NCI-H2107 (cell line): ENCODE measurements at regions not wholly inside any gene's neighbourhood (a gene's known extent, or its start where the extent isn't known, plus 50 kb on each side); places are given as distances from the start of the nearest gene placed in this dataset.

Experiments
- DNase-seq: peaks from one replicate; lab custom pipeline; 2025; lab: John Stamatoyannopoulos, UW

- DNase-seq: no peak
Observed at GRCh38 chr7:31398815-31399214, 58.3 kb upstream of the NEUROD6 start.

DNA sequence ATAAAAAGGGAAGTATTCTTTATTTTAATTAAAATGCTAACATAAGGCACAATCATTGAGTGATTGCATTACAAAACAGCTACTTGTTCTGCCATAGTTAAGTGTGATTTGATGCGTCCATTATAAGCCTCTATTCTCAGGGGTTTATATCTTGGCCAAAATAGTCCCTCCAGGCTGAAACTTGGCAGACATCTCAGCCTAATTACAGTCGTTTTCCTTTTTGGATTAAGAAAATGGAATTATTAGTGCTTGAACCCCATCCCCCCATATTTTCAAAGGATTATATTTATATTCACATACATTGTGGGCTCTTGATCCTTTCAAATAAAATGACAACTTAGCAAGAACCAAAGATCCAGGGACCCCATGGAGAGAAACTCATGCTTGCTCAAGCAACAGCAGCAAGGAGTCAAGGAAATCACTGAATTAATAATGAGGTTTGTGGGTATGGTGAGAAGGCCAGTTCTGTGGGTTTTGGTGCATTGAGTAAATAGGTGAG, 66.7 kb upstream of the NEUROD6 start:
- no peak for DNase-seq

DNA sequence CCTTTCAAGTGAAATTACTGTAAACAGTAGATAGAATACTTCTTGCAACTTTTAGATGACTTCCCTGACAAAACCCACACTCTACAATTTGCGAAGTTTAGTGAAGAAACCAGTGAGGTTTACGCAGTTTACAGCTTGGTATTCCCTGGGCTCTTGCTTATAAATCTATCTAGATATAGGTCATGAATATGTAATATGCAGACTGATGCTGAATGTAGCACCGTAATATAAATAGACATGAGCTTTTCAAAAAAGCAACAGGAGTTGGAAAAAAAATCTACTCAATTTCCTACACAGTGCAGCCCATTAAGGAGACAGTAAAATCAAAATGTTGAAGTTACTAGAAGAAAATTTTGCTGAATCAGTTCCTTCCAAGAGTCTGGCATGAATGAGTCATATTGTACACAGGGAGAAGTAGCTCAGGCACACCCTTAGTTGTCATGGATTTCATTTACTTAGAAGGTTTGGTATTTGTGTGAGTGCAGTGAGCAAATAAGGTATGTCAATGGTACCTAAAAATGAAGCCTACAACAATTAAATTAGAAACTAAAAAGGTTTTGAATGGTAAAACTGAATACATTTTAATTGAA, 67.7 kb upstream of the NEUROD6 start:
- DNase-seq: no peak

DNA sequence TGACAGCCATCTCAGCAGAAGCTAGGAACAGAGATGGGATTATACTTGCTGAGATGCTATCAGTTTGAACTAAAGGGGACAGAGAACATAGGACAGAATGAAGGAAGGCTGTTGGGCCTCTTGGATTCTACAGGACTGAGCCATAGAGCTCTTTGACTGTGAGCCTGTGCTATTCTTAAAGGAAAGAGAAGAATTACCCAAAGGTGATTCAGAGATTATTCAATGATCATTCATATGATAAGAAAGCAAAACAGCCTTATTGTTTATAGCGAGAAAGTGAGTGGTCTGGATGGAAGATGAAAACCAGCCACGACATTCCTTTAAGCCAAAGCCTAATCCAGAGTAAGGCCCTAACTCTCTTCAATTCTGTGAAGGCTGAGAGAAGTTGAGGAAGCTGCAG, 69.7 kb upstream of the NEUROD6 start:
- DNase-seq: no peak

DNA sequence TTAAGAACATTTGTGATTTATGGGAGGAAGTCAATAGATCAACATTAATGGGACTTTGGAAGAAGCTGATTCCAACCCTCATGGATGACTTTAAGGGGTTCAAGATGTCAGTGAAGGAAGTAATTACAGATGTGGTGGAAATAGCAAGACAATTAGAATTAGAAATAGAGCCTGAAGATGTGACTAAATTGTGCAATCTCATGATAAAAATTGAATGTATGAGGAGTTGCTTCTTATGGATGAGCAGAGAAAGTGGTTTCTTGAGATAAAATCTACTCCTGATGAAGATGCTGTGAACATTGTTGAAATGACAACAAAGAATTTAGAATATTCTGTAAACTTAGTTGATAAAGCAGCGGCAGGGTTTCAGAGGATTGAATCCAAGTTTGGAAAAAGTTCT, 70.9 kb upstream of the NEUROD6 start:
- DNase-seq: no peak

DNA sequence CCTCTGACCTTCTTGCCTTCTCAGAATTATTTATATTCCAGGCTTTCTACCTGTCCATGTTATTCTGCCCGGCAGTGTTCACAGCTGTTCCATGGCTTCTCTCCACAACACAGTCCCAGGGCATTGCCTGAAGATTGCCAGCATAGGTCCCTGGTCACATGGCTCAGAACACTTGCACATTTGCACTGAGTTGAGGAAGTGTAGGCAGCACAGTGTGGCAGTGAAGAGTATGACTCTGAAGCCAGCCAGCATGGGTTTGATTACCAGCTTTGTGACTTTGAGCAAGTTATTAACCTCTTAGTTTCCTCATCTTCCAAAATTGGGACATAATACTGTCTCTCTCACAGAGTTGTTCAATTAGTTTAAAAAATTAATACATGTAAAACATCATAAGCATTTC, 73.2 kb upstream of the NEUROD6 start:
- no peak for DNase-seq

- DNase-seq: no peak
Observed at GRCh38 chr7:31416381-31416870, 75.9 kb upstream of the NEUROD6 start.

GRCh38 chr7:31418928-31419327, 78.4 kb upstream of the NEUROD6 start:
- no peak for DNase-seq

DNA sequence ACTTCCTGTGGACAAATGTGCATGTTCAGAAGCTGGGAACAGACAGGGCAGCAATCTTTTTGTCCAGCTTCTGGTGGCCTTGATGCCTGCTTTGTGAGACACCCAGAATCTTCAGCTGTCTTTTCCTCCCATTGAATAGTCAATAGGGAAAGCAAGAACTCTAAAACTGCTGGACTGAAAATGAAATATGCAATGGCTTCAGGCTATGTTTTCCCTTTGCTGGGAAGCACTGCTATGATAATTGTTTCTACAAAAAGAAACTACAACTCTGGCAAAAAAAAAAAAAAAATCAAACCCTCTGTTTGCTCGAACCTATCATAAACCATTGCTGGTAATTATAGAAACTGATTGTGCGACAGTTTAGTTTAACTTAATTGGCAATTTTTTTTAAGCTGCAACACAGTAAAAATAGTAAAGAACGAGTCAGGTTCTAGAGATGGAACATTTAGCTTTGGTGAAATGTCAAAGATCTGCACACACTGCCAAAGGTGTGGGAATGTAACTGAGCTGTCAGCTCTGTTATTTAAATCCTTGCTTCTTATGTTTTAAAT, 79.1 kb upstream of the NEUROD6 start:
- no peak for DNase-seq

DNA sequence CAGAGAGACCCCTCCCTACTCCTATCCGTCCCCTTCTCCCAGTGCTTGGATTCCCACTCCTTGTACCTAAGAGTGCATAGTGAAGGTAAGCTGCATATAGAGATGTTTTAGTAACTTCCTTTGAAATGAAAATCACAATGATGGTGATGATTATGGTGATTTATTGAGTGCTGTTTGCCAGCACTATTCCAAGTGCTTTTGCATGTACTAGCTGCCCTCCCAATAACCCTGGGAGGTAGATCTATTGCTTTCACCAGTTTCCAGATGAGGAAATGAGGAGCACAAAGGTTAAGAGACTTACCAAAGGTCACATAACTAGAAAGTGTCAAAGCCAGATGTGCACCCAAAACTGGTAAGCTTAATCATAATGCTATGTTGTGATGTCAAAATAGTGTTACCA, 80.4 kb upstream of the NEUROD6 start:
- DNase-seq: no peak

DNA sequence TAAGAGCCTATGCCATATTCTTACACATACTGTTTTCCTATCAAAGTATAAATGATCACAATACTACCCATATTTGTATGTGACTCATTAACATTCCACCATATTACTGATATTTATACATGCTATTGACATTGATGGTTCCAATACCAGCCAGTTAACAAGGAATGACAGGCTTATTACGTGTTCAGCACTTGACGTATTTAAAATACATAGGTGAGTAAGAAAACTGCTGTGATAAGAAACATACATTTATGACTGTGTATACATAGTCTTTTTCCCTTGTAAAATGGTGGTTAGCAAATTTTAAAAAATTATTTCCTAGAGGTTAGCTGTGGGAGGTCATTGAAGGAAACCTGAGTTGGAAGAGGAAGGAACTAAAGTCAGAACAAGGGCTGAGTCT, 81.1 kb upstream of the NEUROD6 start:
- DNase-seq: no peak

DNA sequence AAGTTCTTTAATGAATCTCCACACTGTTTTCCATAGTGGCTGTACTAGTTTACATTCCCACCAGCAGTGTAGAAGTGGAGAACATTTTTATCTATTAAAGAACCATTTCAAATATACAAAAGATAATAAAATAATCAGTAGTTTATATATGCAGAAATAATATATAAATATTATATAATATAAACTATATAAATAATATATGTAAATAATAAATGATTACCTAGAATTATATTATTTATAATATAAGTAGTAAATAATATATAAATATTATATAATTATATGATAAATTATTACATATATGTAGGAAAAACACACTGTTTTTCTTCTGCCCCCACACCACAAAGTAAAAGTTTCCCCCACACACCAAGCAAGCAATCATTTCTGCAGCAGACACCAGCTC, 83.5 kb upstream of the NEUROD6 start:
- DNase-seq: no peak

- no peak for DNase-seq
Observed at GRCh38 chr7:31432176-31432575, 81.7 kb upstream of the ITPRID1 start.

DNA sequence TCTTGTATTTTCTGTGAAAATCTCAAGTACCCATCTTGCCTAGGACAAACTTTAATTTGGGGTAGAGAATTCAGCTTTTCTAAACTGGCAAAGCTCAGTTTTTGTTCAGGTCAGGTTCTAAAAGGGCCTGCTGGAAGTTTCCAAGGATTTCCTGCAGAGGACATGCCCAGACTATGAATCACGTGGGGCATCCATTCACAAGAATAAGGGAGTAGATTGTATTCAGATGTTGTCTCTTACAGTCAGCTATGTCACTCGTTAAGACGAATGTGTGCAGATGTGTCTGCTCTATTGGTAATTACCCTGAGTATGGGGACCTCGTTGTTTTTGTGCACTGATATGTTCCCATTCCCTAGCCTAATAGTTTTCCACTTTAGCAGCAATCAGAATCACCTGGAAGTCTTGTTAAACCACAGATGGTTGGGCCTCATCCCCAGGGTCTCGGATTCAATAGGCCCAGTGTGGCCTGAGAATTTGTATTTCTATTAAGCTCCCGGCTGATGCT, 81.0 kb upstream of the ITPRID1 start:
- no peak for DNase-seq

- no peak for DNase-seq
Observed at GRCh38 chr7:31437250-31437865, 76.5 kb upstream of the ITPRID1 start.

DNA sequence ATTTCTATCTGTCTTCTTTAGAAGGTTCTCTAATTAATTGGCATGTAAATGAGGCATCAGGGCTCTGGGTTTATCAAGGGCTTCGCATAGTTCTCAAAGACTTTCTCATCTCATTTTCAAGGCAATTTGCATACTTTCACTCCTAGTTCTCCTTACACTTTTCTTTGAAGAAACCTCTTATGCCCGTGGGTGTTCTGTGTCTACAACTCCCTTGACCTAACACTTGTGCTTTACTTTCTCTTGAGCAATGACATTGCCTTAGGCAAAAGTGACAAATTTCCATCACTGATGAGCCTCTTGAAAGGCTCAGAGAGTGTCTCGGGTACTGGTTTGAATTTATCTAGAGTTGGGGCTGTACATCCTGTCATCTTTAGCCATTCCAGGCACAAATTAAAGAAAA, 74.7 kb upstream of the ITPRID1 start:
- DNase-seq: no peak

DNA sequence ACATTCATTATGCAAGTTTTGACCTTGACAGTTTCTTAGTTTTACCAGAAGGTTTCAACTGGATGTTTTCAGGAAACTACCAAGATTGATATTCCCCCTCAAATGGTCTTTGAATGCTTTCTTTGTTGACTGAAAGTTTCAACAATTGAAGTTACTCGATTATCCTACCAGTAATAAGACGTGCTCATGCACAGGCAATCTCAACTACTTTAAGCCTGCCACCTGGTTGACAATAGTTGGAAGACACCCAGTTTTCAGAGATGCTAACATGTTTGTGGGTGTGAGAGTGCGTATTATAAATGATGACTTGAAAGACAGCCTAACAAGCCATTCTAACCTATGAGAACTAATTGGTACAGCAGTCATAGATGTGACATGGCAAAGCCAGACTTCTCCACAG, 73.4 kb upstream of the ITPRID1 start:
- no peak for DNase-seq

GRCh38 chr7:31442626-31443025, 71.3 kb upstream of the ITPRID1 start:
- DNase-seq: no peak

DNA sequence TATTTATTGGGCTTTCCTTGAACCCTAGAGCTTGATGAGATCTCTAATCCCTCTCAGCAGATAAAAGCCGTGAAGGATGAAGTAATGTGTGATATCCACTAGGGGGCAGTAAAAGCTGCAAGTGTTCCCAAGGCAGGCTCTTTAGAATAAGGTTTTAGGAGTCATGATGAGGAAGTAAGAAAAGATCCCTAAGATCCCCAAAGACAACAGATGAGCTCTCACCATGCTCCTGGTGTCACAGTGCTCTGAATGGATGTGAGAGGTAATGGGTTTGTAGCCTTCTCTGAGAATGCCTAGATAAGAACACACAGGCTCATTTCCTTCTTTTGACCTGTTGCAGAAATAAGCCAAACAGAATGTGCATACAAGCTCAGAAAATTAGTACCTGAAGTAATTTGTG, 70.4 kb upstream of the ITPRID1 start:
- DNase-seq: peak; percentile 55

DNA sequence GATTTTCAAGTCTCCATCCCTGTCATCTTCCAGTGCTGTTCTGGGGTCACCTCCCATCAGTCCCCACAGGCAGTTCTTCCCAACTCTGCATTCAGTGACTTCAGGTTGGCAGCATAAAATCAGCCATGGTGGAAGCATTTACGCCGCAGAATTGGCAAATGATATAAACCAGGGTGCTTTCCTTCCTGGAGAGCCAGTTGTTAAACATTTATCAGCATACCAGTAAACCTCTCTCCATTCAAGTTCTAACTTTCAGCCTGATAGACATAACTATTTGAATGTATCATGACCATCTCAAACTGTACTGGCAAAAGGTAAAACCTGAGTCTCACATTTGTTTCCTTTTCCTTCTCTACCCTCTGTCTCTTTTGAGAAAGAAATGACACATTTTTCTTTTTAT, 69.7 kb upstream of the ITPRID1 start:
- DNase-seq: no peak

DNA sequence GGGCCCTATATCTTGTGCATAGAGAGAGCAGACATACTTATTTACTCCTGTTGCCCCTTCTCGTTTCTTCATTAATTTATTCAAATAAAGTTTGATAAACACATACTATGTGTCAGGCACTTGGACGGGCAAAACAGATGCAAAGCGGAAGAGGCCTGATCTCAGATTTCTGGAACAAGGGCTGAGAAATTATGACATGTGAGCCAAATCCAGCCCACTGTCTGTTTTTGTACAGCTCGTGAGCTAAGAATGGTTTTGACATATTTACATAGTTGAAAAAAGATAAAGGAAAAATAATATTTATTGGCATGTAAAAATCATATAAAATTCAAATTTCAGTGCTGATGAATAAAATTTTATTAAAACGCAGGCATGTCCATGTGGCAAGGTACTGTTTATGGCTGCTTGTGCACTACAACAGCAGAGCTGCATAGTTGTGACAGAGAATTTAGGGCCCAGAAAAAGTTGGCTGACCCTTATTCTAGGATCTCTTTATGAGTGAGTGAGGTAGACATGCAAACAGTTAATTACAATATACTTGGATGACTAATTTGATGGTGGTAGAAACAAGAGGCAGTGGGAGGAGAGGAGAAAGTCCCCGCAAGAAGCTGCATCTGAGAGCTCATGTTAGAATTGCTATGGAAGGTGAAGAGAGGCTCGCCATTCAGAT, 68.1 kb upstream of the ITPRID1 start:
- no peak for DNase-seq

- no peak for DNase-seq
Observed at GRCh38 chr7:31448649-31449048, 65.2 kb upstream of the ITPRID1 start.

- DNase-seq: no peak
Observed at GRCh38 chr7:31455844-31456243, 58.0 kb upstream of the ITPRID1 start.
